H1 (cell line): ENCODE measurements at regions not wholly inside any gene's neighbourhood (a gene's known extent, or its start where the extent isn't known, plus 50 kb on each side); places are given as distances from the start of the nearest gene placed in this dataset.

ENCODE experiments used
- CTCF ChIA-PET: fragments of 300-600 bp; sonication (Branson Sonifier 250); formaldehyde crosslinking; loops from one replicate; lab custom pipeline; 2021; ENCODE audit not compliant: partially characterized antibody; lab: Charles Lee
- POLR2A ChIA-PET: fragments of 300-600 bp; sonication (Branson Sonifier 250); formaldehyde crosslinking; loops from one replicate; lab custom pipeline; 2021; ENCODE audit warnings: inconsistent platforms; ENCODE audit not compliant: partially characterized antibody; lab: Charles Lee
- DNase-seq, 2 experiments: peaks; one replicate each; pipeline versions ENCODE4 v3.0.0 to v3.0.0-alpha.2; 2010 to 2022; ENCODE audit warnings: low spot score in 2 of 2, low read depth in 1 of 2, mixed read lengths in 1 of 2
- FAIRE-seq: peaks from 2 replicates; lab custom pipeline; 2011; peaks lifted over from hg19 to GRCh38; lab: Jason Lieb, UNC
- H2AFZ ChIP-seq: 2 replicates; pipeline ENCODE4 v1.8.1; 2012; ENCODE audit warnings: low read length, inconsistent platforms
- H2AK5ac ChIP-seq: 2 replicates; pipeline ENCODE4 v1.6.1; 2013; ENCODE audit warnings: low read depth, low read length
- H2BK120ac ChIP-seq: replicated peaks from 2 replicates; pipeline ENCODE3; 2013; ENCODE audit warnings: low read depth, low read length, inconsistent platforms
- H2BK12ac ChIP-seq: 2 replicates; pipeline ENCODE4 v1.6.1; 2013; ENCODE audit warnings: low read depth, low read length
- H2BK15ac ChIP-seq: 2 replicates; pipeline ENCODE4 v1.6.1; 2013; ENCODE audit warnings: low read length
- H2BK20ac ChIP-seq: 2 replicates; pipeline ENCODE4 v1.6.1; 2013; ENCODE audit warnings: low read length
- H2BK5ac ChIP-seq: 2 replicates; pipeline ENCODE4 v1.6.1; 2013; ENCODE audit warnings: low read depth, low read length
- H3K14ac ChIP-seq: 2 replicates; pipeline ENCODE4 v1.6.1; 2013; ENCODE audit warnings: inconsistent platforms; ENCODE audit not compliant: insufficient read length
- H3K18ac ChIP-seq: 2 replicates; pipeline ENCODE4 v1.6.1; 2013; ENCODE audit warnings: low read length; ENCODE audit errors: extremely low read depth
- H3K23ac ChIP-seq: 2 replicates; pipeline ENCODE4 v1.6.1; 2013; ENCODE audit warnings: inconsistent platforms; ENCODE audit not compliant: insufficient read length
- H3K23me2 ChIP-seq: 2 replicates; pipeline ENCODE4 v1.6.1; 2013; ENCODE audit warnings: low read depth, low read length
- H3K27ac ChIP-seq: 2 replicates; pipeline ENCODE4 v1.6.1; 2011; ENCODE audit warnings: low read depth, low read length, inconsistent platforms
- H3K27me3 ChIP-seq, 4 experiments: replicated peaks in 1 of 4; 1 replicate in 1 of 4; 2 replicates in 3 of 4; pipeline versions ENCODE4 v1.6.1 to v1.8.1; 2011 to 2013; ENCODE audit warnings: low read length in 3 of 4, mild to moderate bottlenecking in 3 of 4, inconsistent platforms in 2 of 4, mixed read lengths in 2 of 4, moderate library complexity in 1 of 4; ENCODE audit not compliant: control insufficient read depth in 3 of 4, insufficient read depth in 3 of 4; ENCODE audit errors: extremely low read depth in 1 of 4
- H3K36me3 ChIP-seq, 4 experiments: 2 replicates each; pipeline versions ENCODE4 v1.6.1 to v1.8.1; 2011 to 2013; ENCODE audit warnings: mild to moderate bottlenecking in 4 of 4, low read length in 3 of 4, moderate library complexity in 2 of 4, control low read depth in 1 of 4, inconsistent platforms in 1 of 4; ENCODE audit not compliant: insufficient read depth in 4 of 4, control insufficient read depth in 2 of 4
- H3K4ac ChIP-seq: replicated peaks from 2 replicates; pipeline ENCODE3; 2013; ENCODE audit warnings: low read length, low read depth, mixed read lengths, inconsistent platforms; ENCODE audit not compliant: insufficient read length
- H3K4me1 ChIP-seq, 4 experiments: replicated peaks in 1 of 4; 1 replicate in 1 of 4; 2 replicates in 3 of 4; pipeline versions ENCODE4 v1.6.1 to v1.8.1; 2011 to 2013; ENCODE audit warnings: low read length in 3 of 4, inconsistent platforms in 2 of 4, mixed read lengths in 1 of 4; ENCODE audit not compliant: insufficient read depth in 4 of 4, control insufficient read depth in 3 of 4
- H3K4me2 ChIP-seq, 2 experiments: 2 replicates each; pipeline versions ENCODE4 v1.6.1 to v1.8.1; 2011 to 2013; ENCODE audit warnings: low read depth in 2 of 2, low read length in 2 of 2, control low read depth in 1 of 2, inconsistent platforms in 1 of 2, mild to moderate bottlenecking in 1 of 2; ENCODE audit not compliant: insufficient read depth in 1 of 2
- H3K4me3 ChIP-seq, 4 experiments: fragments of 200-600, 300-600 bp in 1 of 4; sonication (generic), shearing (Covaris generic), sonication (Bioruptor Twin) in 1 of 4; 2 replicates each; pipeline versions ENCODE4 v1.5.1 to v1.8.1; 2011 to 2016; ENCODE audit warnings: low read length in 4 of 4, low read depth in 3 of 4, control low read depth in 2 of 4, inconsistent platforms in 2 of 4, mild to moderate bottlenecking in 2 of 4, mixed read lengths in 1 of 4, moderate library complexity in 1 of 4; ENCODE audit not compliant: insufficient read depth in 2 of 4; ENCODE audit errors: extremely low read depth in 1 of 4
- H3K56ac ChIP-seq: replicated peaks from 2 replicates; pipeline ENCODE3; 2013; ENCODE audit warnings: low read depth, mild to moderate bottlenecking, mixed read lengths, low read length, inconsistent platforms; ENCODE audit not compliant: insufficient read length
- H3K79me1 ChIP-seq: 2 replicates; pipeline ENCODE4 v1.6.1; 2013; ENCODE audit warnings: low read depth, low read length, control low read depth
- H3K79me2 ChIP-seq, 2 experiments: 2 replicates each; pipeline versions ENCODE4 v1.6.1 to v1.8.1; 2012 to 2013; ENCODE audit warnings: low read length in 2 of 2, mild to moderate bottlenecking in 2 of 2, inconsistent platforms in 1 of 2; ENCODE audit not compliant: insufficient read depth in 2 of 2, control insufficient read depth in 1 of 2
- H3K9ac ChIP-seq, 4 experiments: replicated peaks in 1 of 4; 1 replicate in 1 of 4; 2 replicates in 3 of 4; pipeline versions ENCODE4 v1.6.1 to v1.8.1; 2011 to 2013; ENCODE audit warnings: low read depth in 3 of 4, low read length in 3 of 4, control low read depth in 2 of 4, mild to moderate bottlenecking in 2 of 4, moderate library complexity in 2 of 4, inconsistent platforms in 1 of 4; ENCODE audit errors: extremely low read depth in 1 of 4
- H3K9me3 ChIP-seq, 2 experiments: 2 replicates each; pipeline versions ENCODE4 v1.6.1 to v1.8.1; 2012 to 2013; ENCODE audit warnings: mild to moderate bottlenecking in 2 of 2, moderate library complexity in 2 of 2, control low read depth in 1 of 2, inconsistent platforms in 1 of 2, low read depth in 1 of 2, low read length in 1 of 2, mixed read lengths in 1 of 2; ENCODE audit not compliant: insufficient read depth in 2 of 2
- H4K20me1 ChIP-seq, 2 experiments: replicated peaks in 1 of 2; 2 replicates each; pipeline versions ENCODE3 to v1.8.1; 2011 to 2013; ENCODE audit warnings: inconsistent platforms in 2 of 2, low read length in 2 of 2, mild to moderate bottlenecking in 1 of 2; ENCODE audit not compliant: insufficient read depth in 2 of 2, control insufficient read depth in 1 of 2
- H4K5ac ChIP-seq: 2 replicates; pipeline ENCODE4 v1.6.1; 2013; ENCODE audit warnings: low read length, low read depth, mixed read lengths, inconsistent platforms; ENCODE audit not compliant: insufficient read length
- H4K8ac ChIP-seq: 2 replicates; pipeline ENCODE4 v1.8.0; 2013; ENCODE audit warnings: mild to moderate bottlenecking, moderate library complexity, low read length, inconsistent platforms; ENCODE audit not compliant: insufficient read depth; ENCODE audit errors: extremely low read depth
- H4K91ac ChIP-seq: replicated peaks from 2 replicates; pipeline ENCODE3; 2013; ENCODE audit warnings: low read length, mixed read lengths, inconsistent platforms; ENCODE audit not compliant: insufficient read length
- BCL11A ChIP-seq, 2 experiments: IDR thresholded peaks; one replicate each; pipeline ENCODE4 v1.6.1; 2011; ENCODE audit warnings: low read depth in 2 of 2, low read length in 2 of 2, mild to moderate bottlenecking in 2 of 2
- CHD1 ChIP-seq: IDR thresholded peaks from 2 replicates; pipeline ENCODE4 v1.6.1; 2012; ENCODE audit warnings: low read depth, low read length, improper control_type of control experiment
- KDM1A ChIP-seq: fragments of 200-600, 300-600 bp; sonication (generic); IDR thresholded peaks from 2 replicates; pipeline ENCODE4 v1.7.1; 2016; ENCODE audit warnings: mild to moderate bottlenecking, low read length, borderline replicate concordance
- SIN3A ChIP-seq, 2 experiments: IDR thresholded peaks in 1 of 2; conservative IDR thresholded peaks in 1 of 2; 2 replicates each; pipeline ENCODE4 v1.6.1; 2011 to 2012; ENCODE audit warnings: low read length in 2 of 2, improper control_type of control experiment in 1 of 2, low read depth in 1 of 2, mild to moderate bottlenecking in 1 of 2
- SP2 ChIP-seq: IDR thresholded peaks from 2 replicates; pipeline ENCODE4 v1.6.1; 2012; ENCODE audit warnings: mild to moderate bottlenecking, low read length, inconsistent platforms
- SUZ12 ChIP-seq: fragments of 200-600 bp; sonication (generic); IDR thresholded peaks from 2 replicates; pipeline ENCODE4 v1.6.1; 2012; ENCODE audit warnings: mild to moderate bottlenecking, inconsistent platforms, low read length, moderate library complexity, mixed read lengths
- TCF12 ChIP-seq: IDR thresholded peaks from 2 replicates; pipeline ENCODE4 v1.6.1; 2011; ENCODE audit warnings: low read depth, mild to moderate bottlenecking, low read length
- WGBS, 2 experiments: shearing (Covaris generic) in 1 of 2; methylation state at CpG; one replicate each; pipeline versions ENCODE4 v1.1.6 to v1.1.7; 2013 to 2015; ENCODE audit warnings: low lambda C conversion rate in 2 of 2, mixed read lengths in 2 of 2, inconsistent platforms in 1 of 2, low coverage in 1 of 2, missing lambda C conversion rate in 1 of 2; ENCODE audit not compliant: insufficient replicate concordance in 2 of 2, insufficient coverage in 1 of 2, insufficient read length in 1 of 2; ENCODE audit errors: extremely low coverage in 1 of 2, missing lambda C conversion rate in 1 of 2; 5-methylcytosine and 5-hydroxymethylcytosine counted together
- TF ChIP-seq, protein P1 (sequence below): IDR thresholded peaks from 2 replicates; pipeline ENCODE4 v1.6.1; 2011; ENCODE audit warnings: low read depth, mild to moderate bottlenecking, low read length; ENCODE audit not compliant: insufficient read depth

DNA sequence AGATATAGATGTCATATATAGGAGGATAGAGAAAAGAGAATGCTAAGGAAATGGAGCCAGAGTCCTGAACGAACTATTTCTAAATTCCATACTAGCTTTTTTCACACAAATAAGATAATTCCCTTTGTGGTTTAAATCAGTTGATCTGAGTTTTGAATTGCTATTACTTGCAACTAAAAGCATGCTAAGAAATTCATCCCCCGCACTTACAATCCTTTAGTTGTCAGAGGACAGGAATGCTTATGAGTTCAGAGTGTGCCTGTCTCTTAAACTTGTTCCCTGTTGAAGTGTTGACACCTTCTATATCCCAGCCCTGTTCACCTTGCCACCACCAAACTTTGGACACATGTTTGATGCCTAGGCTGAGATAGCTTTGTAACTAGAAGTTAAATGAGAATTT lies 406.2 kb downstream of the METTL15 start:
- no peak overlapping the region for H2BK120ac ChIP-seq
- 87% methylated on average over 2 of the region's 2 CpGs; no CpG with 5 or more reads in 1 of the 2 experiments for WGBS, 2 experiments

More for the DNA sequence above, 406.2 kb downstream of the METTL15 start:
- no peak overlapping the region for H4K5ac ChIP-seq
- H3K79me2 ChIP-seq, result no peaks in the 10 kb centered on the region
- H4K20me1 ChIP-seq, result no peaks in the 10 kb centered on the region
- no peaks in the 10 kb centered on the region for H3K27me3 ChIP-seq
- no peak for TF ChIP-seq SP2
- no peak for TF ChIP-seq SUZ12
- no peak for TF ChIP-seq BCL11A (IDR thresholded peaks at IDR 0.05; ENCODE audit: low read depth in 2 of 2, low read length in 2 of 2)
- no peak for TF ChIP-seq SIN3A (conservative IDR thresholded peaks at IDR 0.05 in 1 of 2, IDR thresholded peaks at IDR 0.05 in 1 of 2; ENCODE audit: low read depth in 1 of 2, low read length in 2 of 2)
- no peak for TF ChIP-seq KDM1A
- TF ChIP-seq, protein P1, sequence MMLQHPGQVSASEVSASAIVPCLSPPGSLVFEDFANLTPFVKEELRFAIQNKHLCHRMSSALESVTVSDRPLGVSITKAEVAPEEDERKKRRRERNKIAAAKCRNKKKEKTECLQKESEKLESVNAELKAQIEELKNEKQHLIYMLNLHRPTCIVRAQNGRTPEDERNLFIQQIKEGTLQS, result no peak
- no peak for TF ChIP-seq CHD1
- no peak for TF ChIP-seq TCF12
- H3K18ac ChIP-seq, result no peak overlapping the region
- no peaks in the 10 kb centered on the region for H3K23me2 ChIP-seq
- FAIRE-seq (no peak), DNase-seq (no peak)
- H3K23ac ChIP-seq, result no peak overlapping the region
- no peak overlapping the region for H3K4me3 ChIP-seq
- H2BK20ac ChIP-seq, result no peak overlapping the region
- H2BK15ac ChIP-seq, result no peak overlapping the region
- ChIA-PET POLR2A (no interaction called here), CTCF (no interaction called here)
- H3K79me1 ChIP-seq, result no peaks in the 10 kb centered on the region
- no peak overlapping the region for H3K9ac ChIP-seq
- H4K91ac ChIP-seq, result no peak overlapping the region
- H3K4ac ChIP-seq, result no peak overlapping the region
- no peak overlapping the region for H3K4me2 ChIP-seq
- no peak overlapping the region for H2AK5ac ChIP-seq
- no peaks in the 10 kb centered on the region for H3K4me1 ChIP-seq
- H3K9me3 ChIP-seq, result peaks cover 8 to 23% of the 10 kb centered on the region in 2 experiments
- H4K8ac ChIP-seq, result no peak overlapping the region
- no peak overlapping the region for H2BK5ac ChIP-seq
- H2AFZ ChIP-seq, result no peak overlapping the region
- no peak overlapping the region for H3K27ac ChIP-seq
- no peak overlapping the region for H2BK12ac ChIP-seq
- peaks cover 0 to 6% (median 0%) of the 10 kb centered on the region in 4 experiments; a peak in 2 of 8 replicates for H3K36me3 ChIP-seq
- no peak overlapping the region for H3K14ac ChIP-seq
- H3K56ac ChIP-seq, result no peak overlapping the region
